Muscle of leg (tissue), 3 donors: ENCODE measurements at regions not wholly inside any gene's neighbourhood (a gene's known extent, or its start where the extent isn't known, plus 50 kb on each side); places are given as distances from the start of the nearest gene placed in this dataset.
"Not testable (repeated sequence)": the region's sequence is repeated elsewhere in the genome, so short reads cannot be mapped to it uniquely, and the experiment has no call there.

ENCODE experiments used
- DNase-seq: peaks from one replicate; pipeline ENCODE4 v3.0.0; 2013
- H3K27ac ChIP-seq: one replicate; pipeline ENCODE4 v1.5.1; 2013; ENCODE audit warnings: mild to moderate bottlenecking, low read length, control low read depth
- H3K27me3 ChIP-seq: one replicate; pipeline ENCODE4 v1.6.1; 2013; ENCODE audit warnings: low read length; ENCODE audit not compliant: control insufficient read depth, insufficient read depth
- H3K36me3 ChIP-seq: one replicate; pipeline ENCODE4 v1.6.1; 2013; ENCODE audit warnings: low read length; ENCODE audit not compliant: control insufficient read depth, insufficient read depth
- H3K4me1 ChIP-seq: one replicate; pipeline ENCODE4 v1.6.1; 2013; ENCODE audit warnings: low read length; ENCODE audit not compliant: control insufficient read depth, insufficient read depth
- H3K4me3 ChIP-seq: one replicate; pipeline ENCODE4 v1.5.1; 2013; ENCODE audit warnings: low read length, control low read depth
- H3K9me3 ChIP-seq: replicated peaks from 2 replicates; pipeline ENCODE4 v1.6.1; 2013; ENCODE audit warnings: low read depth, low read length; ENCODE audit not compliant: control insufficient read depth
- WGBS: methylation state at CpG from one replicate; pipeline ENCODE4 v1.1.5; 2013; ENCODE audit warnings: missing lambda C conversion rate; ENCODE audit not compliant: insufficient coverage; 5-methylcytosine and 5-hydroxymethylcytosine counted together

- H3K4me1 ChIP-seq = no peaks in the 10 kb centered on the region
- no peaks in the 10 kb centered on the region for H3K9me3 ChIP-seq
- DNase-seq = no peak
- H3K27me3 ChIP-seq = peaks cover 2% of the 10 kb centered on the region
- no peaks in the 10 kb centered on the region for H3K36me3 ChIP-seq
- no peak overlapping the region for H3K27ac ChIP-seq
- H3K4me3 ChIP-seq = no peak overlapping the region
- no CpG with 5 or more reads among the region's 4 CpGs for WGBS
Measured at GRCh38 chr10:123367195-123367594, 213.0 kb downstream of the BUB3 start.

- WGBS = no CpG with 5 or more reads among the region's 2 CpGs
- H3K4me1 ChIP-seq, H3K4me3 ChIP-seq, DNase-seq, H3K27ac ChIP-seq, H3K36me3 ChIP-seq, H3K9me3 ChIP-seq, H3K27me3 ChIP-seq: not testable (repeated sequence)
Measured at GRCh38 chr10:123371626-123372025, 217.4 kb downstream of the BUB3 start.

- H3K9me3 ChIP-seq = no peaks in the 10 kb centered on the region
- WGBS = no CpG with 5 or more reads among the region's 6 CpGs
- H3K27ac ChIP-seq = no peak overlapping the region
Measured at GRCh38 chr10:123373591-123373990, 219.4 kb downstream of the BUB3 start.

DNA sequence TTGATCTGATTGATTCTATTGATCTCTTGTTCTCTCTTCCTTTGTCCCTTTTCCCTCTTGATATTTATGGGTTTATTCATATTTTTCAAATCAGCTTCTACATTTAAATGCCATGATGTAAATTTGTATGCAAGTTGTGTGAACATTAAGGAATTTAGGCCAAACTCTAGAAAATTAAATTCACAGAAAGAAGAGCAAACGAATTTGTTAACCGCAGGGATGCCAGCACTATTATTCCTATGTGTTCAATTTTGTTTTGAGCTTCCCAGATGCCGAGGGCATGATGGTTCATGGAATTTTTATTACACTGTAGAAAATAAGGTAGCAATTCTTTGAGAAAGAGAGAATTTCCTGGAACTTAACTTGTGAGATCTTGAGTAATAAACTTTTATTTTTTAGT, 220.9 kb downstream of the BUB3 start:
- Histone ChIP-seq H3K4me3 (no peak overlapping the region), H3K36me3 (no peaks in the 10 kb centered on the region), H3K27ac (no peak overlapping the region), H3K9me3 (no peaks in the 10 kb centered on the region), H3K4me1 (no peaks in the 10 kb centered on the region), H3K27me3 (peaks cover 11% of the 10 kb centered on the region)
- no peak for DNase-seq
- WGBS = no CpG with 5 or more reads among the region's 3 CpGs

More at GRCh38 chr10:123373591-123373990, 219.4 kb downstream of the BUB3 start:
- no peak for DNase-seq
- H3K4me3 ChIP-seq = no peak overlapping the region
- no peaks in the 10 kb centered on the region for H3K4me1 ChIP-seq
- H3K27me3 ChIP-seq = peaks cover 9% of the 10 kb centered on the region
- H3K36me3 ChIP-seq = no peaks in the 10 kb centered on the region

DNA sequence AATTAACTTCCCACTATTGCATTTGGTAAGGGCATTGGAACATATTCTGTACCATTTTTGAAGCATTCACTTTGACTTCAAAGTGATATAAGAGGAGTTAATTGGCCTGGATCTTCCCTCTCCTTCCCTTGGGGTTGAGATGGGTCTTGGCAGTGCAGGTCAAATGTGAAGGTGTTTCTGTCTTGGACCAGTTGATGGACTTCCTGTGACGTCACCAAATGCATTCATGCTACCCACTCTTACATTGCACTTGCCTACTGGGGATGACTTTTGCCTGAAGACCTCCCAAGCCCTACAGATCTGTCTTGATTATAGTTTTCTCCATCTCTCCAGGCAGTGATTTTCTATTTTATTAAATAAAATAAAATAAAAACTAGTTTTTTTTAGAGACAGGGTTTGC, 221.5 kb downstream of the BUB3 start:
- WGBS = no CpG with 5 or more reads among the region's 1 CpG
- no peak overlapping the region for H3K4me3 ChIP-seq

DNA sequence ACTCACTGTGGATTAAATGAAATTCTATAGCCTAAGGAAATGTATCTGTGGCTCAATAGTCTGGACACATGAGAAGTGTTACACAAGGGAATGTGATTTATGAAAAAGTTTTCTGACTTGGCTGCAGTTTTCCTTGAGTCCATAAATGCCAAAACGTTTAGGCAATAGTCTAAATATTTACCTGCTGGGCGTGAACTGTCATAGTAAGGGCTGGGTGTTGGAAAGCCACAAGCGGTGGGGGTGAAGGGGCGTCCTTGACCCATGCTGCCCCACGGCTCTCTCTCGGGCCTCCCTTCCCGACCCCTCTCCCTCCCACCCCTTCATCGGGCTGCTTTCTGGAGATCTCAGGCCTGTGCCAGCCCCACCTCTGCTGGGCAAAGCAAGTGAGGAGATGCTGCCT, 223.7 kb downstream of the BUB3 start:
- Histone ChIP-seq H3K36me3 (no peaks in the 10 kb centered on the region), H3K4me1 (no peaks in the 10 kb centered on the region), H3K9me3 (no peaks in the 10 kb centered on the region), H3K4me3 (no peak overlapping the region), H3K27ac (no peak overlapping the region), H3K27me3 (peaks cover 11% of the 10 kb centered on the region)
- no peak for DNase-seq
- 38% methylated on average over 5 of the region's 8 CpGs for WGBS

More for the DNA sequence above, 221.5 kb downstream of the BUB3 start:
- no peaks in the 10 kb centered on the region for H3K9me3 ChIP-seq
- H3K27me3 ChIP-seq = peaks cover 11% of the 10 kb centered on the region
- H3K27ac ChIP-seq = no peak overlapping the region
- DNase-seq = no peak
- H3K36me3 ChIP-seq = no peaks in the 10 kb centered on the region
- H3K4me1 ChIP-seq = no peaks in the 10 kb centered on the region

DNA sequence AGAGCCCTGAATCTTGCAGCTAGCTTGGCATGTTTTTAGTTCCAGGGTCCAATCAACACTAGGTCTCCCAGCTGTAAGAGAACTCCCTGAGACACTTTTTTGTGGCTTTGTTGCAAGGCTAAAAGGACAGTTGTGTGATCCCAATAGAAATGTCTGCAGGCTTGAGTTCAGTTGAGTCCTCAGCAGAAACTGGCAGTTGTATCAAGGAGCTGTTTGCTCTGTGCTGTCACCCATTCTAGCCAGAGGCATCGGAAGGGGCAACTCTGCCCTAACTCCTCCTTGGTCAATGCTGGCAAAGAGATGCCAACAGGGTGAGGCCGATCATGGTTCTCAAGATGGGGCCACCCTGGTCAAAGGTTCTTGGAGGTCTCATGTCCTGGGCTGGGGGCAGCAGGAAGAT, 224.1 kb downstream of the BUB3 start:
- DNase-seq = no peak
- no peak overlapping the region for H3K27ac ChIP-seq
- H3K9me3 ChIP-seq = no peaks in the 10 kb centered on the region
- 100% methylated on average over 1 of the region's 2 CpGs for WGBS
- no peaks in the 10 kb centered on the region for H3K4me1 ChIP-seq
- H3K36me3 ChIP-seq = no peaks in the 10 kb centered on the region
- H3K4me3 ChIP-seq = no peak overlapping the region
- H3K27me3 ChIP-seq = peaks cover 11% of the 10 kb centered on the region

DNA sequence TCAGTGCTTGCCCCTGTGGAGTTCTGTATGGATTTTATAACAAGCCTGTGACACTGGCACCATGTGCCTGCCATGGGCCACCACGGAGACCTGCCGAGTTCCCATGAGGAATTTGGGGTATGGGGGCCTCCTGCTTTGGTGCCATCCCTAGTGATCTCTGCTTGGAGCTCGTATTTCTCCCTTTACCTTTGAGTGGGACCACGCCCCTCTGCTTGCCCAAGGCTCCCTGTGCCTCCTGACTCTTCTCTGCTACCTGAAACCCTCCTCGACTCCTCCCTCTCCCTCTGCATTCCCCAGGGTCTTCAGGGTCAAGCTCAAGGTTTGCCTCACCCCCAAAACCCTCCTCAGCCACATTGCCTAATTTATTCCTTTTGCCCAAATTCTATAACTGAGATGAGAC, 225.0 kb downstream of the BUB3 start:
- 57% methylated on average over 3 of the region's 5 CpGs for WGBS

DNA sequence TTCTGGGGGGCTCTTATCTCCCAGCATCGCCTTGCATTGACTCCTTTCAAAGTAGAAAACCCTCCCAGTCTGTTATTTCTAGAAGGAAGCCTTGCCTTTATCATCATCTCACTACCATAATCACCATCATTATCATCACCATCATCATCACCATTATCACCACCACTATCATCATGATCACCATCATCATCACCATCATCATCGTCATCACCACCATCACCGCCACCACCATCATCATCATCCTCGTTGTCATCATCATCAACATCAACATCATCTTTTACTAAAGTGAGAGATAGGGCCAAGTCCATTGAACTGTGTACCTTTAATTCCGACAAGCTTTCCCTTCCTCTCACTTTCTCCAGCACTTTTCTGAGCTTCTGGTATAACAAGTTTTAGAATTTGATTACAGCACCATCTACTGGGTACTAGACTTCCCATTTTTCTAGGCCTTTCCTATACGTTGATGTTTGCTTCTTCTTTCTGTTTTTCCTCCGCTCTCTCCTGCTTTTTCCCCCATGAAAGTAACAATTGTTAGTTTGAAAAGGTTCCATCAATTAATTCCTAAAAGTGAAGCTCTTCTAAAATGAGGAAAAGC, 226.4 kb downstream of the BUB3 start:
- peaks cover 11% of the 10 kb centered on the region for H3K27me3 ChIP-seq
- peaks cover 3% of the 10 kb centered on the region for H3K9me3 ChIP-seq
- DNase-seq = peak; percentile 14
- no peaks in the 10 kb centered on the region for H3K4me1 ChIP-seq
- WGBS = 72% methylated on average over 5 of the region's 7 CpGs
- no peak overlapping the region for H3K4me3 ChIP-seq
- H3K27ac ChIP-seq = no peak overlapping the region
- no peaks in the 10 kb centered on the region for H3K36me3 ChIP-seq

More for the DNA sequence above, 225.0 kb downstream of the BUB3 start:
- Histone ChIP-seq H3K27ac (no peak overlapping the region), H3K27me3 (peaks cover 11% of the 10 kb centered on the region), H3K4me1 (no peaks in the 10 kb centered on the region), H3K36me3 (no peaks in the 10 kb centered on the region), H3K9me3 (no peaks in the 10 kb centered on the region), H3K4me3 (no peak overlapping the region)
- no peak for DNase-seq

DNA sequence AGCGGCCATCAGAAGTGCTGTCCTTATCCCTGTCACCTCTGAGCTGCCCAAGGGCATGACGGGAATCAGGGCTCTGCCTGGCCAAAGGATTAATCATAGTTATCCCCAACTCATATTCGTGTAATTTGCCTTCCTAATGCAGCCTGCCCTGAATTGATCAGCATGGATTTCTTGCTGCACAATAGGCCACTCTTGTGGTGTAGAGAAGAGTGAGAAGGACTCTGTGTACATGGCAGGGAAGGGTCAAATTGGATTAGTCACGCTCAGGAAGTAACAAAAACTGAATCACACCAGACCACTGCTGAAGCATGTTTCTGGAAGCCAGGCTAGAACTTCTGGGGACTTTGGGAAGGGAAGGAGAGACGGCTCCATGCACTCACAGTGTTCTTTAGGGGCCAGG, 227.0 kb downstream of the BUB3 start:
- WGBS = 62% methylated on average over 2 of the region's 5 CpGs
- peaks cover 10% of the 10 kb centered on the region for H3K27me3 ChIP-seq
- H3K27ac ChIP-seq = no peak overlapping the region
- no peaks in the 10 kb centered on the region for H3K4me1 ChIP-seq
- no peak overlapping the region for H3K4me3 ChIP-seq
- peaks cover 4% of the 10 kb centered on the region for H3K9me3 ChIP-seq
- DNase-seq = no peak
- no peaks in the 10 kb centered on the region for H3K36me3 ChIP-seq

GRCh38 chr10:123382491-123382890, 228.3 kb downstream of the BUB3 start:
- 67% methylated on average over 1 of the region's 4 CpGs for WGBS
- peaks cover 6% of the 10 kb centered on the region for H3K27me3 ChIP-seq
- DNase-seq = no peak
- no peaks in the 10 kb centered on the region for H3K4me1 ChIP-seq
- H3K9me3 ChIP-seq = peaks cover 4% of the 10 kb centered on the region
- no peak overlapping the region for H3K4me3 ChIP-seq
- H3K27ac ChIP-seq = no peak overlapping the region
- H3K36me3 ChIP-seq = no peaks in the 10 kb centered on the region
